Tibial nerve (tissue), 4 donors: ENCODE measurements at regions not wholly inside any gene's neighbourhood (a gene's known extent, or its start where the extent isn't known, plus 50 kb on each side); places are given as distances from the start of the nearest gene placed in this dataset.

Source experiments
- CTCF ChIP-seq, 5 experiments: fragments of 200-600 bp in 3 of 5; fragments of 450-650 bp in 2 of 5; sonication (generic) in 3 of 5; IDR thresholded peaks; one replicate each; pipeline ENCODE4 v1.5.1; 2016 to 2019; ENCODE audit warnings: antibody characterized with exemption in 5 of 5, mild to moderate bottlenecking in 3 of 5, moderate library complexity in 2 of 5
- EP300 ChIP-seq, 2 donors: sonication (generic); formaldehyde crosslinking; IDR thresholded peaks; one replicate each; pipeline ENCODE4 v1.6.1; 2017; ENCODE audit warnings: antibody characterized with exemption in 2 of 2, mild to moderate bottlenecking in 1 of 2
- POLR2A ChIP-seq, 2 donors: fragments of 450-650 bp; IDR thresholded peaks; one replicate each; pipeline ENCODE4 v1.6.1; 2017; ENCODE audit warnings: antibody characterized with exemption in 2 of 2, mild to moderate bottlenecking in 2 of 2, moderate library complexity in 2 of 2

GRCh38 chr2:64275174-64275466 is 130.9 kb upstream of the PELI1 start:
- TF ChIP-seq CTCF (IDR thresholded peaks at IDR 0.05) (no peak), POLR2A (IDR thresholded peaks at IDR 0.05) (no peak), EP300 (IDR thresholded peaks at IDR 0.05) (no peak)
